K562 (cell line): ENCODE measurements at regions not wholly inside any gene's neighbourhood (a gene's known extent, or its start where the extent isn't known, plus 50 kb on each side); places are given as distances from the start of the nearest gene placed in this dataset.

Source experiments
- ATAC-seq: fragments of 200-7000 bp; cut with Tn5 transposase; 3 replicates; pipeline ENCODE4 v1.9.1; 2020; ENCODE audit warnings: moderate library complexity
- BruUV-seq: library from RNA; stranded (reverse); fragments of 400-500 nt; replicated peaks from 2 replicates; lab custom pipeline; 2021; lab: Mats Ljungman, UMichigan
- CTCF ChIA-PET: fragments of 300-600 bp; formaldehyde crosslinking; extraction: SDS; loops from one replicate; lab custom pipeline; 2021; ENCODE audit warnings: low intra/inter-chr PET ratio; lab: Yijun Ruan, JAX
- POLR2A ChIA-PET: fragments of 300-600, 350-650 bp; sonication (Branson Sonifier 250); formaldehyde crosslinking; extraction: SDS; loops from one replicate; lab custom pipeline; 2021; ENCODE audit warnings: antibody characterized with exemption, inconsistent platforms; lab: Yijun Ruan, JAX
- DNase-seq, 4 experiments: peaks; one replicate each; pipeline versions ENCODE4 v3.0.0 to v3.0.0-alpha.2; 2011 to 2018; ENCODE audit warnings: low spot score in 3 of 4, mixed read lengths in 3 of 4; ENCODE audit errors: extremely low read depth in 1 of 4
- FAIRE-seq: peaks from 2 replicates; lab custom pipeline; 2011; peaks lifted over from hg19 to GRCh38; lab: Jason Lieb, UNC
- H2AFZ ChIP-seq: 2 replicates; pipeline ENCODE4 v1.6.0; 2011; ENCODE audit warnings: low read depth, low read length, control low read depth, inconsistent platforms
- H3K27ac ChIP-seq: fragments of 200-600 bp; 3 replicates; pipeline ENCODE4 v1.8.0; 2011; ENCODE audit warnings: low read depth, mild to moderate bottlenecking, control low read depth, inconsistent platforms, low read length, moderate library complexity, mixed read lengths; ENCODE audit errors: extremely low read depth
- H3K27me3 ChIP-seq, 2 experiments: fragments of 300-600 bp in 1 of 2; 2 replicates in 1 of 2; 3 replicates in 1 of 2; pipeline versions ENCODE4 v1.6.0 to v1.8.0; 2011; ENCODE audit warnings: inconsistent platforms in 2 of 2, low read length in 2 of 2, mild to moderate bottlenecking in 1 of 2, mixed read lengths in 1 of 2, moderate library complexity in 1 of 2; ENCODE audit not compliant: control insufficient read depth in 2 of 2, insufficient read depth in 2 of 2
- H3K36me3 ChIP-seq: fragments of 300-600 bp; 3 replicates; pipeline ENCODE4 v1.8.0; 2011; ENCODE audit warnings: mild to moderate bottlenecking, low read length, inconsistent platforms; ENCODE audit not compliant: control insufficient read depth, insufficient read depth
- H3K4me1 ChIP-seq, 2 experiments: fragments of 200-600 bp in 1 of 2; replicated peaks in 1 of 2; 2 replicates in 1 of 2; 3 replicates in 1 of 2; pipeline versions ENCODE4 v1.5.1 to v1.8.0; 2011; ENCODE audit warnings: inconsistent platforms in 2 of 2, low read length in 2 of 2, mild to moderate bottlenecking in 1 of 2, mixed read lengths in 1 of 2, moderate library complexity in 1 of 2; ENCODE audit not compliant: control insufficient read depth in 2 of 2, insufficient read depth in 2 of 2
- H3K4me2 ChIP-seq: 2 replicates; pipeline ENCODE4 v1.6.1; 2011; ENCODE audit warnings: low read length, control low read depth, inconsistent platforms, mixed read lengths; ENCODE audit not compliant: insufficient read depth
- H3K4me3 ChIP-seq: fragments of 200-600 bp; sonication (generic), shearing (Covaris generic); 2 replicates; pipeline ENCODE4 v1.5.1; 2016; ENCODE audit warnings: control low read depth, inconsistent platforms
- H3K79me2 ChIP-seq: fragments of 200-600 bp; 3 replicates; pipeline ENCODE4 v1.8.0; 2011; ENCODE audit warnings: low read length, inconsistent platforms; ENCODE audit not compliant: control insufficient read depth, insufficient read depth
- H3K9ac ChIP-seq, 2 experiments: 2 replicates each; pipeline versions ENCODE4 v1.6.0 to v1.6.1; 2011; ENCODE audit warnings: low read depth in 2 of 2, low read length in 2 of 2, control low read depth in 1 of 2, inconsistent platforms in 1 of 2, mild to moderate bottlenecking in 1 of 2, mixed read lengths in 1 of 2; ENCODE audit not compliant: insufficient read depth in 1 of 2
- H3K9me1 ChIP-seq: one replicate; pipeline ENCODE4 v1.6.0; 2011; ENCODE audit warnings: inconsistent platforms, mild to moderate bottlenecking, low read length, moderate library complexity; ENCODE audit not compliant: control insufficient read depth, insufficient read depth
- H3K9me3 ChIP-seq: replicated peaks from 2 replicates; pipeline ENCODE4 v1.5.1; 2011; ENCODE audit warnings: low read depth, low read length, inconsistent platforms; ENCODE audit not compliant: control insufficient read depth, insufficient read depth
- H4K20me1 ChIP-seq: replicated peaks from 2 replicates; pipeline ENCODE4 v1.6.1; 2011; ENCODE audit warnings: low read length, inconsistent platforms, mixed read lengths; ENCODE audit not compliant: control insufficient read depth, insufficient read depth
- CEBPG ChIP-seq, 3 experiments: fragments of 200-800 bp in 1 of 3; sonication (Bioruptor generic) in 1 of 3; sonication (generic) in 1 of 3; formaldehyde crosslinking in 1 of 3; IDR thresholded peaks in 2 of 3; conservative IDR thresholded peaks in 1 of 3; 2 replicates each; pipeline versions ENCODE4 v1.6.1 to v1.8.0; 2016 to 2022; ENCODE audit warnings: missing compliant biosample characterization in 2 of 3, missing genetic modification characterization in 2 of 3, mild to moderate bottlenecking in 1 of 3, missing genetic modification reagents in 1 of 3
- EGR1 ChIP-seq: fragments of 450-650 bp; conservative IDR thresholded peaks from 2 replicates; pipeline ENCODE4 v1.6.1; 2017; ENCODE audit warnings: mild to moderate bottlenecking
- L3MBTL2 ChIP-seq: fragments of 450-650 bp; IDR thresholded peaks from 2 replicates; pipeline ENCODE4 v1.6.1; 2016; ENCODE audit warnings: mild to moderate bottlenecking, moderate library complexity
- NR0B1 ChIP-seq: fragments of 450-650 bp; IDR thresholded peaks from one replicate; pipeline ENCODE4 v1.6.1; 2018; ENCODE audit warnings: mild to moderate bottlenecking, moderate library complexity; ENCODE audit not compliant: partially characterized antibody
- PYGO2 ChIP-seq: fragments of 450-650 bp; IDR thresholded peaks from 2 replicates; pipeline ENCODE4 v1.6.1; 2016; ENCODE audit warnings: mild to moderate bottlenecking, missing genetic modification characterization, moderate library complexity, missing compliant biosample characterization
- SLC30A9 ChIP-seq: fragments of 250-450 bp; sonication (Bioruptor Pico); IDR thresholded peaks from 2 replicates; pipeline ENCODE4 v1.8.0; 2022; ENCODE audit warnings: mild to moderate bottlenecking, moderate library complexity
- SRF ChIP-seq, 2 experiments: fragments of 250-450, 450-650 bp in 1 of 2; sonication (Bioruptor Pico) in 1 of 2; sonication (generic) in 1 of 2; formaldehyde crosslinking; IDR thresholded peaks; 2 replicates each; pipeline versions ENCODE4 v1.5.0 to v1.5.1; 2020 to 2022; ENCODE audit warnings: mild to moderate bottlenecking in 1 of 2, missing genetic modification reagents in 1 of 2
- XRCC4 ChIP-seq: IDR thresholded peaks from one replicate; pipeline ENCODE4 v1.6.1; 2011; ENCODE audit not compliant: insufficient read depth, insufficient read length; ENCODE audit errors: extremely low read depth
- ZBTB11 ChIP-seq, 3 experiments: fragments of 200-800 bp in 1 of 3; fragments of 250-450 bp in 1 of 3; fragments of 450-650 bp in 1 of 3; sonication (Bioruptor Pico) in 1 of 3; sonication (Bioruptor generic) in 1 of 3; formaldehyde crosslinking in 1 of 3; IDR thresholded peaks; 2 replicates each; pipeline versions ENCODE4 v1.6.1 to v1.8.0; 2016 to 2022; ENCODE audit warnings: mild to moderate bottlenecking in 2 of 3, missing genetic modification characterization in 2 of 3, missing compliant biosample characterization in 1 of 3, moderate library complexity in 1 of 3
- ZMIZ1 ChIP-seq, 2 experiments: fragments of 150-350 bp in 1 of 2; IDR thresholded peaks; 2 replicates each; pipeline ENCODE4 v1.6.1; 2012 to 2016; ENCODE audit warnings: low read depth in 2 of 2, low read length in 2 of 2, mild to moderate bottlenecking in 1 of 2, moderate library complexity in 1 of 2
- ZNF184 ChIP-seq: sonication (generic); formaldehyde crosslinking; IDR thresholded peaks from 2 replicates; pipeline ENCODE4 v1.5.0; 2020; ENCODE audit warnings: missing genetic modification reagents
- WGBS: fragments of 100-300 bp; shearing (Covaris generic); methylation state at CpG from one replicate; pipeline ENCODE4 v1.1.6; 2016; ENCODE audit warnings: low coverage, mixed read lengths; ENCODE audit not compliant: insufficient coverage; ENCODE audit errors: missing lambda C conversion rate; 5-methylcytosine and 5-hydroxymethylcytosine counted together
- in situ Hi-C: fragments of 300-500 bp; cut with MboI; formaldehyde crosslinking; loops from 4 replicates; pipeline ENCODE4 v1.15.0; 2018; ENCODE audit warnings: inconsistent platforms, mixed read lengths
- intact Hi-C: fragments of 100-400 bp; cut with micrococcal nuclease; formaldehyde crosslinking; loops from 2 replicates; pipeline ENCODE4 v1.14.2; 2022

- Histone ChIP-seq H3K9ac (peak overlapping the region in 1 of 2 experiments; percentile 83; a peak in 2 of 4 replicates), H2AFZ (peak overlapping the region; percentile 69), H3K4me3 (peak overlapping the region; percentile 36), H3K9me1 (no peaks in the 10 kb centered on the region), H3K79me2 (no peaks in the 10 kb centered on the region), H3K4me2 (peak overlapping the region; percentile 28), H3K4me1 (peaks cover 0 to 8% of the 10 kb centered on the region in 2 experiments; a peak in 2 of 5 replicates), H4K20me1 (no peaks in the 10 kb centered on the region), H3K27me3 (peaks cover 7 to 10% of the 10 kb centered on the region in 2 experiments; a peak in 3 of 5 replicates), H3K9me3 (no peaks in the 10 kb centered on the region), H3K27ac (no peak overlapping the region), H3K36me3 (no peaks in the 10 kb centered on the region)
- CTCF ChIA-PET: no interaction called here
- intact Hi-C loops: loop anchor here (10.0 kb wide), 1 partner anchor 526 kb away; no protein-coding TSS in a partner anchor
- no TSS peak for BruUV-seq
- POLR2A ChIA-PET: interaction anchor here (0.6 to 1.4 kb wide), 3 partner anchors 13 to 22 kb away, joined by 3 read pairs; no protein-coding TSS in a partner anchor
- in situ Hi-C loops: no loop called here
- peak; percentile 96 for ATAC-seq
- no peak for FAIRE-seq
- WGBS: 0% methylated on average over 13 of the region's 29 CpGs
- DNase-seq: peak; percentile 32 to 60 (median 38)
- TF ChIP-seq L3MBTL2 (peak; percentile 41; the same call in 1 of the 2 replicates), SRF (CRISPR knock-in tag; IDR thresholded peaks at IDR 0.05) (no peak), ZNF184 (CRISPR knock-in tag) (no peak), ZMIZ1 (IDR thresholded peaks at IDR 0.05; ENCODE audit: low read depth in 2 of 2, low read length in 2 of 2) (no peak), NR0B1 (no peak), SLC30A9 (no peak), ZBTB11 (CRISPR knock-in tag; IDR thresholded peaks at IDR 0.05) (no peak), EGR1 (peak; percentile 53), CEBPG (CRISPR knock-in tag; IDR thresholded peaks at IDR 0.05) (no peak), CEBPG (tag; conservative IDR thresholded peaks at IDR 0.05 in 1 of 2, IDR thresholded peaks at IDR 0.05 in 1 of 2) (peak; percentile 30 to 71; a peak in 3 of 4 replicates), PYGO2 (no peak), XRCC4 (no peak)
Measured at GRCh38 chr1:199959033-199959774, 68.3 kb upstream of the NR5A2 start.
